GM12878 (cell line): ENCODE measurements at regions not wholly inside any gene's neighbourhood (a gene's known extent, or its start where the extent isn't known, plus 50 kb on each side); places are given as distances from the start of the nearest gene placed in this dataset.

ENCODE experiments used
- ATAC-seq: fragments of 200-7000 bp; cut with Tn5 transposase; 3 replicates; pipeline ENCODE4 v1.9.1; 2020; ENCODE audit warnings: mild to moderate bottlenecking, moderate library complexity
- BruUV-seq: library from RNA; stranded (reverse); fragments of 400-500 nt; replicated peaks from 2 replicates; lab custom pipeline; 2021; lab: Mats Ljungman, UMichigan
- CTCF ChIA-PET: fragments of 300-600 bp; sonication (Branson Sonifier 250); formaldehyde crosslinking; extraction: SDS; loops from one replicate; lab custom pipeline; 2021; ENCODE audit warnings: inconsistent platforms; lab: Yijun Ruan, JAX
- POLR2A ChIA-PET: fragments of 350-600 bp; formaldehyde crosslinking; extraction: SDS; loops from one replicate; lab custom pipeline; 2021; ENCODE audit warnings: inconsistent platforms; lab: Charles Lee
- RAD21 ChIA-PET: fragments of 300-600 bp; sonication (Branson Sonifier 250); formaldehyde crosslinking; loops from one replicate; lab custom pipeline; 2023; ENCODE audit warnings: antibody characterized with exemption; ENCODE audit not compliant: unreplicated experiment; lab: Charles Lee
- SMC1A ChIA-PET: fragments of 300-600 bp; sonication (Branson Sonifier 250); formaldehyde crosslinking; loops from one replicate; lab custom pipeline; 2023; ENCODE audit not compliant: unreplicated experiment, uncharacterized antibody; lab: Charles Lee
- DNase-seq: peaks from one replicate; pipeline ENCODE4 v3.0.0-alpha.2; 2011; ENCODE audit warnings: low read depth, low spot score
- FAIRE-seq: peaks from 3 replicates; lab custom pipeline; 2011; peaks lifted over from hg19 to GRCh38; lab: Jason Lieb, UNC
- H2AFZ ChIP-seq: 2 replicates; pipeline ENCODE4 v1.6.0; 2011; ENCODE audit warnings: low read depth, low read length, control low read depth; ENCODE audit not compliant: control insufficient read depth
- H3K27ac ChIP-seq: 2 replicates; pipeline ENCODE4 v1.5.1; 2011; ENCODE audit warnings: control low read depth; ENCODE audit not compliant: control insufficient read depth, insufficient read depth
- H3K27me3 ChIP-seq, 2 experiments: replicated peaks in 1 of 2; 2 replicates each; pipeline versions ENCODE4 v1.6.0 to v1.6.1; 2011; ENCODE audit warnings: low read length in 1 of 2; ENCODE audit not compliant: control insufficient read depth in 2 of 2, insufficient read depth in 2 of 2
- H3K36me3 ChIP-seq, 2 experiments: 2 replicates each; pipeline ENCODE4 v1.5.1; 2011; ENCODE audit warnings: low read length in 1 of 2; ENCODE audit not compliant: control insufficient read depth in 2 of 2, insufficient read depth in 2 of 2
- H3K4me1 ChIP-seq: 2 replicates; pipeline ENCODE4 v1.6.1; 2011; ENCODE audit warnings: mild to moderate bottlenecking, low read length, moderate library complexity, mixed read lengths; ENCODE audit not compliant: control insufficient read depth, insufficient read depth
- H3K4me2 ChIP-seq: 2 replicates; pipeline ENCODE4 v1.6.0; 2011; ENCODE audit warnings: control low read depth; ENCODE audit not compliant: control insufficient read depth, insufficient read depth
- H3K4me3 ChIP-seq: fragments of 200-600 bp; sonication (generic); 2 replicates; pipeline ENCODE4 v1.5.1; 2016
- H3K79me2 ChIP-seq: 2 replicates; pipeline ENCODE4 v1.6.0; 2011; ENCODE audit warnings: low read length; ENCODE audit not compliant: control insufficient read depth, insufficient read depth
- H3K9ac ChIP-seq: 2 replicates; pipeline ENCODE4 v1.8.0; 2011; ENCODE audit warnings: low read length, control low read depth, mixed read lengths; ENCODE audit not compliant: control insufficient read depth, insufficient read depth
- H3K9me3 ChIP-seq: replicated peaks from 3 replicates; pipeline ENCODE4 v1.5.1; 2011; ENCODE audit warnings: mild to moderate bottlenecking, low read length; ENCODE audit not compliant: control insufficient read depth, insufficient read depth
- H4K20me1 ChIP-seq: 2 replicates; pipeline ENCODE4 v1.6.0; 2011; ENCODE audit not compliant: control insufficient read depth, insufficient read depth
- BCL11A ChIP-seq: IDR thresholded peaks from 2 replicates; pipeline ENCODE4 v1.6.1; 2011; ENCODE audit warnings: low read depth, low read length
- HDAC2 ChIP-seq: fragments of 200-600 bp; sonication (generic); IDR thresholded peaks from 2 replicates; pipeline ENCODE4 v1.6.1; 2017
- NFYB ChIP-seq: IDR thresholded peaks from 2 replicates; pipeline ENCODE4 v1.6.1; 2011; ENCODE audit warnings: low read depth, mild to moderate bottlenecking, low read length, improper control_type of control experiment, moderate library complexity; ENCODE audit not compliant: insufficient read depth
- STAT3 ChIP-seq: IDR thresholded peaks from 2 replicates; pipeline ENCODE4 v1.6.1; 2011; ENCODE audit warnings: low read depth, low read length, improper control_type of control experiment
- WGBS: methylation state at CpG from one replicate; pipeline ENCODE4 v1.1.6; 2016; ENCODE audit warnings: low lambda C conversion rate; ENCODE audit not compliant: insufficient replicate concordance, insufficient coverage; ENCODE audit errors: missing lambda C conversion rate; 5-methylcytosine and 5-hydroxymethylcytosine counted together
- in situ Hi-C: fragments of 300-500 bp; cut with MboI; formaldehyde crosslinking; loops from 9 replicates; pipeline ENCODE4 v1.14.3; 2018; ENCODE audit warnings: mixed read lengths
- intact Hi-C: fragments of 100-400 bp; cut with micrococcal nuclease; formaldehyde crosslinking; loops from one replicate; pipeline ENCODE4 v1.14.2; 2022; ENCODE audit not compliant: unreplicated experiment

DNA sequence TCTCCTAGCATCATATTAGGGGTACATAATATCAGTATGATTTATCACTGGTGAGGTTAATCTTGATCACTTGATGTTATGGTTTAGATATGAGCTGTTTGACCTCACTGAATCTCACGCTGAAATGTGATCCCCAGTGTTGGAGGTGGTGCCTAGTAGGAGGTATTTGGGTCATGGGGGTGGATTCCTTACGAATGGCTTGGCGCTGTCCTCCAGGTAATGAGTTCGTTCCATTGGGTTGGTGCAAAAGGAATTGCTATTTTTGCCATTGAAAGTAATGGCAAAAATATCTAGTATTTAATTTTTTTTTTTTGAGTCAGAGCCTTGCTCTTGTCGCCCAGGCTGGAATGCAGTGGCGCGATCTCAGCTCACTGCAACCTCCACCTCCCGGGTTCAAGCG is 326.3 kb downstream of the AASDHPPT start:
- no peak overlapping the region for H3K4me2 ChIP-seq
- ChIA-PET SMC1A (interaction anchor here (1.1 kb wide), 1 partner anchor 18 kb away, joined by 3 read pairs; no protein-coding TSS in a partner anchor), CTCF (no interaction called here), POLR2A (no interaction called here), RAD21 (no interaction called here)
- H3K27ac ChIP-seq: no peak overlapping the region
- intact Hi-C loops: no loop called here
- no peak for FAIRE-seq
- H3K79me2 ChIP-seq: no peaks in the 10 kb centered on the region
- ATAC-seq: no peak
- no peak overlapping the region for H2AFZ ChIP-seq
- BruUV-seq: no TSS peak
- TF ChIP-seq BCL11A: no peak
- no peaks in the 10 kb centered on the region for H4K20me1 ChIP-seq
- H3K4me1 ChIP-seq: no peaks in the 10 kb centered on the region
- in situ Hi-C loops: no loop called here
- no peak overlapping the region for H3K9ac ChIP-seq
- 54% methylated on average over 9 of the region's 9 CpGs for WGBS
- no peaks in the 10 kb centered on the region for H3K36me3 ChIP-seq
- no peaks in the 10 kb centered on the region for H3K27me3 ChIP-seq
- H3K9me3 ChIP-seq: no peaks in the 10 kb centered on the region
- no peak overlapping the region for H3K4me3 ChIP-seq
- DNase-seq: no peak

DNA sequence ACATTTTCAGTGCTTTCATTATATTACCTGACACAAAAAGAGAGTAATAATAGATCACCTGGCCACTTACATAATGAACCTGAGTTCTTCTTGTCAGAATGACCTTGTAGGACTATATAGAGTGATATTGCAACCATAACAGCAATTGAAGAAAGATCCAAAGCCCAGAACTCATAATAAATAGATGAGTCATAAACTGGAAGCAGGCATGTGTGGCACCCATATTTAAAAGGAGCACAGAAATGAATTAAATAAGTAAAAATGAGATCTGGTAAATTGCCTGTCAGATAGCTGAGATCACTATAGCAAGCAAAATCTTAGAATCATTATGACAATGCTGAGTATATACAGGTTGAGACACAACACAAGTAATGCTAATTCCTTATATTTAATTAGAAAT is 331.8 kb downstream of the AASDHPPT start:
- FAIRE-seq (no peak), DNase-seq (no peak), ATAC-seq (no peak)
- Histone ChIP-seq H3K4me3 (no peak overlapping the region), H4K20me1 (no peaks in the 10 kb centered on the region), H3K79me2 (no peaks in the 10 kb centered on the region), H3K36me3 (no peaks in the 10 kb centered on the region), H3K4me1 (no peaks in the 10 kb centered on the region), H3K27me3 (no peaks in the 10 kb centered on the region), H3K27ac (no peak overlapping the region), H2AFZ (no peak overlapping the region), H3K9me3 (no peaks in the 10 kb centered on the region), H3K9ac (no peak overlapping the region), H3K4me2 (no peak overlapping the region)
- in situ Hi-C loops (no loop called here), intact Hi-C loops (loop anchor here (5.0 kb wide), 1 partner anchor 48 kb away; no protein-coding TSS in a partner anchor)
- ChIA-PET RAD21 (no interaction called here), POLR2A (no interaction called here), SMC1A (no interaction called here), CTCF (no interaction called here)
- TF ChIP-seq HDAC2: no peak
- no peak for TF ChIP-seq STAT3
- TF ChIP-seq NFYB: no peak
- BruUV-seq: no TSS peak
